Gastrocnemius medialis (tissue), 4 donors: ENCODE measurements at regions not wholly inside any gene's neighbourhood (a gene's known extent, or its start where the extent isn't known, plus 50 kb on each side); places are given as distances from the start of the nearest gene placed in this dataset.

ENCODE experiments used
- CTCF ChIP-seq, 5 experiments: fragments of 450-650 bp in 3 of 5; fragments of 200-600 bp in 2 of 5; sonication (generic) in 2 of 5; IDR thresholded peaks in 4 of 5; conservative IDR thresholded peaks in 1 of 5; 1 replicate in 4 of 5; 2 replicates in 1 of 5; pipeline ENCODE4 v1.5.1; 2016 to 2019; ENCODE audit warnings: antibody characterized with exemption in 5 of 5, mild to moderate bottlenecking in 3 of 5, moderate library complexity in 3 of 5
- POLR2A ChIP-seq, 2 donors: fragments of 450-650 bp; IDR thresholded peaks; one replicate each; pipeline ENCODE4 v1.6.1; 2017; ENCODE audit warnings: antibody characterized with exemption in 2 of 2, mild to moderate bottlenecking in 2 of 2, moderate library complexity in 2 of 2

- no peak for TF ChIP-seq POLR2A (IDR thresholded peaks at IDR 0.05)
- TF ChIP-seq CTCF (IDR thresholded peaks at IDR 0.05 in 4 of 5, conservative IDR thresholded peaks at IDR 0.05 in 1 of 5), result no peak
Measured at GRCh38 chr13:104098421-104098820, 1032.2 kb upstream of the SLC10A2 start.
